K562 (cell line): ENCODE measurements at regions not wholly inside any gene's neighbourhood (a gene's known extent, or its start where the extent isn't known, plus 50 kb on each side); places are given as distances from the start of the nearest gene placed in this dataset.

ENCODE experiments used
- CHD2 ChIP-seq: IDR thresholded peaks from 2 replicates; pipeline ENCODE4 v1.6.1; 2011; ENCODE audit warnings: low read depth, low read length
- CTCF ChIP-seq, 3 experiments: IDR thresholded peaks in 2 of 3; conservative IDR thresholded peaks in 1 of 3; 2 replicates each; pipeline ENCODE4 v1.5.1; 2011 to 2012; ENCODE audit warnings: low read length in 3 of 3, mild to moderate bottlenecking in 3 of 3, control low read depth in 2 of 3, improper control_type of control experiment in 1 of 3, inconsistent platforms in 1 of 3, low read depth in 1 of 3, mixed read lengths in 1 of 3, moderate library complexity in 1 of 3; ENCODE audit not compliant: insufficient read depth in 2 of 3
- ILK ChIP-seq: fragments of 450-650 bp; IDR thresholded peaks from 2 replicates; pipeline ENCODE4 v1.6.1; 2016; ENCODE audit warnings: missing genetic modification characterization, low read depth, mild to moderate bottlenecking, missing compliant biosample characterization, moderate library complexity, borderline replicate concordance
- RAD21 ChIP-seq, 2 experiments: fragments of 250-450 bp in 1 of 2; fragments of 450-650 bp in 1 of 2; sonication (Bioruptor Pico) in 1 of 2; formaldehyde crosslinking in 1 of 2; IDR thresholded peaks in 1 of 2; conservative IDR thresholded peaks in 1 of 2; 2 replicates each; pipeline versions ENCODE4 v1.4.0 to v1.8.0; 2020 to 2022; ENCODE audit warnings: mild to moderate bottlenecking in 2 of 2, moderate library complexity in 1 of 2
- RCOR1 ChIP-seq, 2 experiments: IDR thresholded peaks; 2 replicates each; pipeline ENCODE4 v1.6.1; 2012; ENCODE audit warnings: low read depth in 2 of 2, low read length in 2 of 2, borderline replicate concordance in 1 of 2, improper control_type of control experiment in 1 of 2
- RUNX1 ChIP-seq: sonication (generic); IDR thresholded peaks from 2 replicates; pipeline ENCODE4 v1.6.1; 2016; ENCODE audit warnings: antibody characterized with exemption, low read depth
- STAG1 ChIP-seq: sonication (generic); formaldehyde crosslinking; IDR thresholded peaks from 2 replicates; pipeline ENCODE4 v1.5.0; 2020; ENCODE audit warnings: missing genetic modification reagents, borderline replicate concordance
- TCF3 ChIP-seq: sonication (generic); formaldehyde crosslinking; IDR thresholded peaks from 2 replicates; pipeline ENCODE4 v1.4.0; 2020; ENCODE audit warnings: mild to moderate bottlenecking, missing genetic modification reagents
- THAP7 ChIP-seq: fragments of 250-450 bp; sonication (Bioruptor Pico); IDR thresholded peaks from 2 replicates; pipeline ENCODE4 v1.5.0; 2021
- ZFX ChIP-seq: sonication (generic); formaldehyde crosslinking; IDR thresholded peaks from 2 replicates; pipeline ENCODE4 v1.8.0; 2022; ENCODE audit warnings: mild to moderate bottlenecking, missing genetic modification reagents, moderate library complexity
- ZNF583 ChIP-seq: fragments of 250-450 bp; sonication (Bioruptor Pico); IDR thresholded peaks from 2 replicates; pipeline ENCODE4 v1.4.0; 2020
- ZNF780A ChIP-seq: fragments of 250-450 bp; sonication (Bioruptor Pico); IDR thresholded peaks from 2 replicates; pipeline ENCODE4 v1.5.0; 2021; ENCODE audit warnings: mild to moderate bottlenecking
- TF ChIP-seq, protein P1 (sequence below): fragments of 450-650 bp; IDR thresholded peaks from 2 replicates; pipeline ENCODE4 v1.6.1; 2016; ENCODE audit warnings: antibody characterized with exemption
- TF ChIP-seq, protein P2 (sequence below), 2 experiments: fragments of 250-450 bp in 1 of 2; fragments of 450-650 bp in 1 of 2; sonication (Bioruptor Pico) in 1 of 2; IDR thresholded peaks; 2 replicates each; pipeline versions ENCODE4 v1.6.1 to v1.8.0; 2016 to 2021; ENCODE audit warnings: mild to moderate bottlenecking in 2 of 2, moderate library complexity in 2 of 2, missing compliant biosample characterization in 1 of 2, missing genetic modification characterization in 1 of 2

- TF ChIP-seq, protein P1, sequence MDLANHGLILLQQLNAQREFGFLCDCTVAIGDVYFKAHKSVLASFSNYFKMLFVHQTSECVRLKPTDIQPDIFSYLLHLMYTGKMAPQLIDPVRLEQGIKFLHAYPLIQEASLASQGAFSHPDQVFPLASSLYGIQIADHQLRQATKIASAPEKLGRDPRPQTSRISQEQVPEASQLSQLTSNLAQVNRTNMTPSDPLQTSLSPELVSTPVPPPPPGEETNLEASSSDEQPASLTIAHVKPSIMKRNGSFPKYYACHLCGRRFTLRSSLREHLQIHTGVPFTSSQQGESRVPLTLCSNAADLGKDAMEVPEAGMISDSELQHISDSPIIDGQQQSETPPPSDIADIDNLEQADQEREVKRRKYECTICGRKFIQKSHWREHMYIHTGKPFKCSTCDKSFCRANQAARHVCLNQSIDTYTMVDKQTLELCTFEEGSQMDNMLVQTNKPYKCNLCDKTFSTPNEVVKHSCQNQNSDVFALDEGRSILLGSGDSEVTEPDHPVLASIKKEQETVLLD: no peak
- no peak for TF ChIP-seq ZNF583
- TF ChIP-seq CHD2: no peak
- TF ChIP-seq THAP7 (CRISPR knock-in tag): no peak
- no peak for TF ChIP-seq ILK (tag)
- no peak for TF ChIP-seq ZFX
- TF ChIP-seq RUNX1: no peak
- TF ChIP-seq RAD21 (CRISPR knock-in tag; conservative IDR thresholded peaks at IDR 0.05 in 1 of 2, IDR thresholded peaks at IDR 0.05 in 1 of 2): peak; percentile 58 to 62
- no peak for TF ChIP-seq TCF3 (CRISPR knock-in tag)
- TF ChIP-seq ZNF780A (CRISPR knock-in tag): no peak
- no peak for TF ChIP-seq STAG1
- TF ChIP-seq CTCF (IDR thresholded peaks at IDR 0.05 in 2 of 3, conservative IDR thresholded peaks at IDR 0.05 in 1 of 3; ENCODE audit: insufficient read depth in 2 of 3, low read depth in 1 of 3, low read length in 3 of 3): peak in 1 of 3 experiments; percentile 43; a peak in 2 of 6 replicates
- TF ChIP-seq RCOR1 (IDR thresholded peaks at IDR 0.05; ENCODE audit: borderline replicate concordance in 1 of 2, low read depth in 2 of 2, low read length in 2 of 2): no peak
- TF ChIP-seq, protein P2, sequence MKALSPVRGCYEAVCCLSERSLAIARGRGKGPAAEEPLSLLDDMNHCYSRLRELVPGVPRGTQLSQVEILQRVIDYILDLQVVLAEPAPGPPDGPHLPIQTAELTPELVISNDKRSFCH (CRISPR knock-in tag; IDR thresholded peaks at IDR 0.05): no peak
- TF ChIP-seq, protein P2 (tag; IDR thresholded peaks at IDR 0.05): no peak
Measured at GRCh38 chrX:36867143-36867542, 141.0 kb upstream of the FAM47C start (continued).
